GM19239 (cell line): ENCODE measurements at regions not wholly inside any gene's neighbourhood (a gene's known extent, or its start where the extent isn't known, plus 50 kb on each side); places are given as distances from the start of the nearest gene placed in this dataset.
"Not testable (repeated sequence)": the region's sequence is repeated elsewhere in the genome, so short reads cannot be mapped to it uniquely, and the experiment has no call there.

Source experiments
- DNase-seq: peaks from one replicate; pipeline ENCODE4 v3.0.0; 2011; ENCODE audit warnings: low spot score; ENCODE audit not compliant: insufficient read length
- FAIRE-seq: peaks from 2 replicates; lab custom pipeline; 2011; peaks lifted over from hg19 to GRCh38; lab: Jason Lieb, UNC

DNA sequence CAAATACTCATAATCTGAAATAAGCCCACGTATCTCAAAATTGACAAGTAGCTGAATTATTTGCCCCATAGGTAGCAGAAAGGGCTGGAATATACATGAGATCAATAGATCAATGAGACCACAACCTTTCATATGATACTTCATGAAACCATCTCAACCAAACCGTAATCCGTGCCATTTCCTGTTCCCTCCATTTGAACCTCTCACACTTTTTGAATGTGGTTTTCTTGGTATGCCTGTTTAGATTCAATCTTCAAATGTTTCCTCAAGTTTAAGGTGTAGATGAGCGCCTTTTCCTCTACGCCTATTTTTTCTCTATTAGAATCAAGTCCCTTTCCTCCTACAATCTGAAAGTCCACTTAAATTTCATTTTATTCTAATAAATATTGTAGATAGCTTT lies 805.5 kb downstream of the EFNA5 start:
- FAIRE-seq (no peak), DNase-seq (no peak)

GRCh38 chr5:106862450-106863193 lies 808.1 kb downstream of the EFNA5 start:
- DNase-seq = no peak
- FAIRE-seq = no peak

- DNase-seq (no peak), FAIRE-seq (no peak)
Measured at GRCh38 chr5:106860398-106861044, 810.2 kb downstream of the EFNA5 start.

DNA sequence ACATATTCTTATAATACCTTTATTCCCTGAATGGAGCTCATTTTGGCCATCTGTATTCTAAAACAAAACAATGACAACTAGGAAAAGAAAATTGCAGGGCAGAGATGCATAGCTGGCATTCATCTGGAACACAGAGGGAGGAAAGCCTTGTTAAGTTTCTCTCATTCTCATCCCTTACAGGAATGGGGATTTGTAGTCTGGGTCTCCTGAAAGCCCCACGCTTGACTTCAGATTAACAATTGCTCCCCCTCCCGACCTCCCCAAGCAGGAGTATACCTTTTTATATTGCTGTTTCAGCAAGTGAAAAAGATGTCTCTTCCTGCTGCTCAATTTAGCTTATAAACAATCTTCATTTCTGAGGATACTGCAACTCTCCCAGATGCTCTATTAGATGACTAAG lies 812.1 kb downstream of the EFNA5 start:
- FAIRE-seq (no peak), DNase-seq (no peak)

- DNase-seq = no peak
- FAIRE-seq = no peak
Measured at GRCh38 chr5:106854922-106855321, 815.8 kb downstream of the EFNA5 start.

DNA sequence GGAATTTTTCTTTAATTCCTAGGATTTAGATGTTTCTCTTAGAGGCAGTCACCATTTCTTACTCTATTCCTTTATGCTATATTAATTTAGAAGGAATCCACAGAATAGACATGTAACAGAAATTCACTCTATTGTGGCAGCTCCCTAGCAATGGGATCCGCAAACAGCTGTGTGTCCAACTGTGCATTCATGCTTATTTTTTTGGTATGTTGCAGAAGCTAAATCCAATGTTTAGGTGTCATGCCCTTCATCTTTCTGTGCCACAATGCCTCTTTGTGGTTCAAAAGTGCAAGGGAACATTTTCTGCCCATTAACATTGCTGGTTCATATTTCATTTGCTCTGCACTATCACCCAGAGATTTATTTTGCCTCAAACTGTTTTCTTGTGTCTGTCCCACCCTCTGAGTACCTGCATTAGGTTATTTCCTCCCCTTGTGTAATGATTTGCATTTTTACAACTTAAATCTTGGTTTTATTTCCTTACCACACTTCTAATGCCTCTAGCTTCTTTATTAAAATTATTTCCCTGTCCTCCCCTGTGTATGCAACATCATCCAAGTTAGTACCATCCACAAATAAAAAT lies 816.5 kb downstream of the EFNA5 start:
- DNase-seq (no peak), FAIRE-seq (no peak)

DNA sequence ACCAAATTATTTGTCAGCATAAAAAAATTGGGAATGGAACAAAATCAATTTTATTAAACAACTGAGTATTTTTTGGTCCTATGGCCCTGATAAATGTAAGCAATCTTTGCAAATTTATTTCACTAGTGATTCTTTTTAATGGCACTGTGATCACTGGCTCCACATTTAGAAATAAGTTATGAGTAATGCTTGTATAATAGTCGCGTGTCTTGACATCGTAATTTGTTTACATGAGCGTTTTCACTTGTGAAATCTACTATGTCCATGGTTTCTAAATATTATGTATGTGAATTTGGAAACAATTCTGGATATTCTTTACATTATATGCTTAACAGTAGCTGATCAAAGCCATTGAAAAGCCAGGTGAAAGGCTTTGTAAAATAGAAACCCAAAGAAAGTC lies 817.5 kb downstream of the EFNA5 start:
- FAIRE-seq = no peak

DNA sequence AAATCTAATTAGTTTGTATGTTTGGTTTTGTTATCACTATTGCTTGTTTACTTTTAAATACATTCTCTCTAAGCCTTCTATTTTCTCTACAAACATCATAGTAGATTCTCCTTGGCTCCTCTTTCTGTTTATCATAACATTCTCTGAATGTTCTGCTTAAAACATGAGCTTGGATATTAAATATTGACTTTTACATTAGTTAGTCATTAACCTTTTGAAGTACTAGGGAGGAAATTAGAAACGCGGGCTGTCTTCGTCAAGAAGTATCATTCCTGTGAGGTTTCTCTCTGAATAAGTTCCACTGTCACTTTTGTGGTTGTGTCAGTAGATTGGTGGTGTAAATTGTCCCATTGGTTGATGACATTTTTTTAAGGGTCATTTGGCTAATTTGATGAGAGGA lies 821.5 kb downstream of the EFNA5 start:
- DNase-seq (no peak), FAIRE-seq (no peak)

More for the DNA sequence above, 817.5 kb downstream of the EFNA5 start:
- DNase-seq = no peak

DNA sequence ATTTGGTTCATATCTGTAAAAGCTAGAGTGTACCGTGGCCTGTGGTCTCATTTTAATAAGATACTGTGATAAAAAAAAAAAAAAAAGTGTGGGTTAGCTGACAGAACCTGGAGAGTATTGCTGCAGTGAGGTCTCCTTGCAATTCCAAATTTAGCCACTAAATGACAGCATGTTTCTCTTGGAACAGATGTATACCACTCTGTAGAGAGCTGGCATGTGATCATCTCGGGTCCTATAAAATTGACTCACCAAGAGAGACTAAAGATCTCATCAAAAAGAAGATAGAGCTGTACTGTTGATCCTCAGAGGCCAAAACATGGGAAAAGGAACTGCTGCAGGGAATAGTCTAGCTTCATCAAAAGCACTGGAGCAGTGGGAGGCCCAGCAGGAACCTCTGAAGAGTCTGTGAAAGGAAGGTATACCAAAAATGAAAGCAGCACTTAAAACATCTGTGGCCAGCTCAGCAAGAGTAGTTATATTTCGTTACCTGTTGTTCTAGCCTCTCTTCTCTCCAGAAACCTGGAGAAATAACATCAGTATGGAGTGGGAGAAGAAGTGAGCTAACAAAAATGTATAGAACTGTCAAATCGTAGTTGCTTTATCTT lies 826.8 kb downstream of the EFNA5 start:
- DNase-seq (no peak), FAIRE-seq (no peak)

- FAIRE-seq = no peak
- no peak for DNase-seq
Measured at GRCh38 chr5:106833517-106833916, 837.2 kb downstream of the EFNA5 start.

GRCh38 chr5:106827061-106827460 lies 843.7 kb downstream of the EFNA5 start:
- FAIRE-seq (no peak), DNase-seq (no peak)

DNA sequence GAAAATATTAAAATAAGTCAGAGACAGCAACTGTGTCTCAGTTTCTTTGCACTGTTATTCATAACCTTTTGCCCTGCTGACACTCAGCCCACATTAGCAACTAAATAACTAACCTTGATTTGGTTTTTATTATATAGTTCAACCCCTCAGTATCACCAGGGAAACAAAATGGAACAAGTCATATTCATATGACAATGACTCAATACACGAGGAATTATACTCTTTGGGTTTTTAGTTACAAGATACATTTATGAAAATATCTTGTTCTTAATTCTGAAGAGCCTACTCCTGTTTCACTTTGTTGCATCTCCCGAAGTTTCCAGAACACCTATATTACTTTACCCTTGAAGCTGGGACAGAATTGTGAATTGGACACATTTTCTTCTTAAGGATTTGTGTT lies 845.4 kb downstream of the EFNA5 start:
- FAIRE-seq = no peak

DNA sequence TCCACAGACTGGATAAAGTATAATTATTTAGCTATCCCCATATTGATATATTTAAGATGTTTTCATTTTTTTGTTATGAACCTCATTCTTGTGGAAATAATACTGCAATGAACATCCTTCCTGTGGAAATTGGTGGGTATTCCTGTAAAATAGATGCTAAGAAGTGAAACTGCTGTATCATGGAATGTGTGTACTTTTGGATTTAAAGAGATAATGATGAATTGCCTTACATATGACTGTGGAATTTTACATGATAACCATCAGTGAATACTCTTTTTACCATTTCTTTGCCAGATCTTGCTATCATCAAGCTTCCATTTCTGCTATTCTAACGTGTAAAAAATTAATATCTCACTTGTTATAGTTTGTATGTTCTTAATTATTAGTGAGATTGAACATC lies 847.9 kb downstream of the EFNA5 start:
- DNase-seq = no peak
- FAIRE-seq = no peak

More for the DNA sequence above, 845.4 kb downstream of the EFNA5 start:
- no peak for DNase-seq

- FAIRE-seq (no peak), DNase-seq (no peak)
Measured at GRCh38 chr5:106818552-106818951, 852.2 kb downstream of the EFNA5 start.

DNA sequence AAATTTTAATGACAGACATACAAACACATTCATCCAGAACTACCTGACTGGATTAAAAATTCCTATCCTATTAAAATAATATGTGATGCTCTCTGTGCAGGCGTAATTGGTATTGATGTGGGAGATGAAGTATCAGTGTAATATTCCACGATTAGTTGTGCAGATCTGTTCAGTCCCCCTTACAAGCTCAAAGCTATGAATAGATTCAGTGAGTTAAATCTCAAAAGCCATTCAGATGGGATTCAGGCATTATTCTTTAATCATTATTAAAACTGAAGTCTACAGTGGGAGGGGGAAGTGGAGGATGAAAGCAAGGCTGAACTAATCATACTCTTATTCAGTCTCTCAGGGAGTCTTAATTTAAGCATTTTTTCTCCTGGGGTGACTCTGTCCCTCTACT lies 855.8 kb downstream of the EFNA5 start:
- DNase-seq (no peak), FAIRE-seq (no peak)

GRCh38 chr5:106801554-106801953 lies 869.2 kb downstream of the EFNA5 start:
- DNase-seq = no peak

DNA sequence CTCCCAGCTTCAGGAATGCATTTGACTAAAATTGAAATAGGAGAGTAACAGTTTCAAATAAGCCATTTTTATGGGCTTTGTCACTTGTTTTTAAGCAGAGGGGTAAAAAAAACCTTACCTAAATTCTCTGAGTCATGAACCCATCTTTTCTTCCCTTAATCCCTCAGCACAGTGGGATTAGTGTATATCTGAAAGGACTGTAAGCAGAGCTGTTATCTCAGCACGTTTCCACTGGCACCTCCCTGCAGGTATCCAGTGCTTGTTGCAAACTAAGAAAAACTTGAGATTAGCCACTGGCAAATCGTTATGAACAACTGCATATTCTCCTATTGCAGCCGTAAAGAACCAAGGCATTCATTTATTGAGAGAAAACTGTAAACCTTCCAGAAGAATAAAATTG lies 872.7 kb downstream of the EFNA5 start:
- DNase-seq = no peak
- no peak for FAIRE-seq

More at GRCh38 chr5:106801554-106801953, 869.2 kb downstream of the EFNA5 start:
- FAIRE-seq = no peak

- no peak for DNase-seq
- FAIRE-seq = no peak
Measured at GRCh38 chr5:106796081-106796480, 874.7 kb downstream of the EFNA5 start.

GRCh38 chr5:106784846-106785245 lies 885.9 kb downstream of the EFNA5 start:
- no peak for DNase-seq
- FAIRE-seq = no peak

DNA sequence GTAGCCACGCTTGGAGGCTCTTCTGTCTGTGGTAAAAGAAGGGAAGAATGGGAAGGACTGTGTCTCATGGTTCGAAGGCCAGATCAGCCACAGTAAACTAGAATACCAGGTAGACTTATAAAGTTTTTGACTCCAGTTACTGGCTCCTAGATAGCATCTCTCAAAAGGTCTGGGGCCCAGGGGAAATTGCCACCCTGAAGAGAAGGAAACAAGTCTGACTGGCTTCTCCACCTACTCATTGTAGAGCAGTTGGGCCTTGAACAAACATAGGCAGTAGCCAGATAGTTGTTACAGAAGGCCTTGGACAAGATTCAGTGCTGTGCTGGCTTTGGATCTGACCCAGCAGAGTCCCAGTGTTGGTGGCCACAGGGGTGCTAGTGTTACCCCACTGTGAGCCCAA lies 890.4 kb downstream of the EFNA5 start:
- FAIRE-seq (no peak), DNase-seq (no peak)

DNA sequence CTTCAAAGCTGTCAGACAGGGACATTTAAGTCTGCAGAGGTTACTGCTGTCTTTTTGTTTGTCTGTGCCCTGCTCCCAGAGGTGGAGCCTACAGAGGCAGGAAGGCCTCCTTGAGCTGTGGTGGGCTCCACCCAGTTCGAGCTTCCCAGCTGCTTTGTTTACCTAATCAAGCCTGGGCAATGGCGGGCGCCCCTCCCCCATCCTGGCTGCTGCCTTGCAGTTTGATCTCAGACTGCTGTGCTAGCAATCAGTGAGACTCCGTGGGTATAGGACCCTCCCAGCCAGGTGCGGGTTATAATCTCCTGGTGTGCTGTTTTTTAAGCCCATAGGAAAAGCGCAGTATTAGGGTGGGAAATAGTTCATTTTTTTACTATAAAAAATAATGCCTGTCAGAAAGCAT lies 894.2 kb downstream of the EFNA5 start:
- DNase-seq, FAIRE-seq: not testable (repeated sequence)
